HEK293 (cell line): ENCODE measurements at regions not wholly inside any gene's neighbourhood (a gene's known extent, or its start where the extent isn't known, plus 50 kb on each side); places are given as distances from the start of the nearest gene placed in this dataset.

Experiments
- CTCF ChIA-PET: fragments of 350-600 bp; formaldehyde crosslinking; extraction: SDS; loops from one replicate; lab custom pipeline; 2021; ENCODE audit warnings: antibody characterized with exemption; lab: Yijun Ruan, JAX
- POLR2A ChIA-PET: fragments of 300-600 bp; formaldehyde crosslinking; extraction: SDS; loops from one replicate; lab custom pipeline; 2020; ENCODE audit warnings: antibody characterized with exemption, inconsistent platforms; lab: Yijun Ruan, JAX
- H3K27ac ChIP-seq: fragments of 200-500 bp; sonication (Bioruptor generic); 2 replicates; pipeline ENCODE4 v1.5.1; 2014; ENCODE audit warnings: low read depth, low read length, control low read depth, inconsistent platforms; ENCODE audit errors: extremely low read depth
- H3K36me3 ChIP-seq, 2 experiments: fragments of 200-500 bp in 1 of 2; sonication (Bioruptor generic) in 1 of 2; 1 replicate in 1 of 2; 2 replicates in 1 of 2; pipeline ENCODE4 v1.5.1; 2014 to 2017; ENCODE audit warnings: inconsistent platforms in 2 of 2, low read length in 2 of 2; ENCODE audit not compliant: control insufficient read depth in 2 of 2, insufficient read depth in 1 of 2
- H3K4me1 ChIP-seq: fragments of 200-500 bp; sonication (Bioruptor generic); 2 replicates; pipeline ENCODE4 v1.5.1; 2014; ENCODE audit warnings: mild to moderate bottlenecking, low read length, inconsistent platforms; ENCODE audit not compliant: control insufficient read depth, insufficient read depth
- H3K4me3 ChIP-seq: 2 replicates; pipeline ENCODE4 v1.5.1; 2011; ENCODE audit warnings: low read depth, mild to moderate bottlenecking, control low read depth, low read length, moderate library complexity
- H3K9me3 ChIP-seq: fragments of 200-500 bp; sonication (Bioruptor generic); 2 replicates; pipeline ENCODE4 v1.5.1; 2014; ENCODE audit warnings: low read depth, low read length, inconsistent platforms; ENCODE audit not compliant: control insufficient read depth, insufficient read depth
- GFI1B ChIP-seq: fragments of 450-650 bp; formaldehyde crosslinking; IDR thresholded peaks from 2 replicates; pipeline ENCODE4 v1.5.1; 2016; ENCODE audit warnings: missing biosample characterization, missing genetic modification characterization
- GLI4 ChIP-seq: fragments of 450-650 bp; formaldehyde crosslinking; IDR thresholded peaks from 2 replicates; pipeline ENCODE4 v1.5.1; 2016; ENCODE audit warnings: missing biosample characterization, missing genetic modification characterization
- HOXC10 ChIP-seq: sonication (generic); formaldehyde crosslinking; IDR thresholded peaks from 2 replicates; pipeline ENCODE4 v1.8.1; 2023; ENCODE audit warnings: mild to moderate bottlenecking, missing genetic modification reagents
- PRDM2 ChIP-seq: fragments of 450-650 bp; formaldehyde crosslinking; IDR thresholded peaks from 2 replicates; pipeline ENCODE4 v1.5.1; 2016; ENCODE audit warnings: missing biosample characterization, missing genetic modification characterization, borderline replicate concordance
- PRDM4 ChIP-seq: fragments of 450-650 bp; formaldehyde crosslinking; IDR thresholded peaks from 2 replicates; pipeline ENCODE4 v1.5.1; 2017; ENCODE audit warnings: missing biosample characterization, missing genetic modification characterization
- ZBTB17 ChIP-seq: fragments of 450-650 bp; formaldehyde crosslinking; IDR thresholded peaks from 2 replicates; pipeline ENCODE4 v1.5.1; 2016; ENCODE audit warnings: missing biosample characterization, missing genetic modification characterization
- ZBTB6 ChIP-seq: fragments of 450-650 bp; formaldehyde crosslinking; IDR thresholded peaks from 2 replicates; pipeline ENCODE4 v1.5.1; 2017; ENCODE audit warnings: missing biosample characterization, missing genetic modification characterization
- ZEB2 ChIP-seq: fragments of 450-650 bp; formaldehyde crosslinking; IDR thresholded peaks from 2 replicates; pipeline ENCODE4 v1.5.1; 2016; ENCODE audit warnings: missing biosample characterization, missing genetic modification characterization
- ZNF114 ChIP-seq: fragments of 450-650 bp; formaldehyde crosslinking; IDR thresholded peaks from 2 replicates; pipeline ENCODE4 v1.5.0; 2017; ENCODE audit warnings: missing biosample characterization, missing genetic modification characterization
- ZNF157 ChIP-seq: fragments of 450-650 bp; formaldehyde crosslinking; IDR thresholded peaks from 2 replicates; pipeline ENCODE4 v1.5.1; 2016; ENCODE audit warnings: missing biosample characterization, missing genetic modification characterization
- ZNF202 ChIP-seq: fragments of 450-650 bp; formaldehyde crosslinking; IDR thresholded peaks from 2 replicates; pipeline ENCODE4 v1.5.1; 2016; ENCODE audit warnings: missing biosample characterization, missing genetic modification characterization, borderline replicate concordance
- ZNF354C ChIP-seq: fragments of 450-650 bp; formaldehyde crosslinking; IDR thresholded peaks from 2 replicates; pipeline ENCODE4 v1.5.1; 2016; ENCODE audit warnings: missing biosample characterization, missing genetic modification characterization, low read depth, borderline replicate concordance
- ZNF398 ChIP-seq: fragments of 450-650 bp; formaldehyde crosslinking; IDR thresholded peaks from 2 replicates; pipeline ENCODE4 v1.5.1; 2017; ENCODE audit warnings: missing biosample characterization, missing genetic modification characterization
- ZNF513 ChIP-seq: fragments of 450-650 bp; IDR thresholded peaks from 2 replicates; pipeline ENCODE4 v1.5.1; 2018; ENCODE audit warnings: missing biosample characterization, missing genetic modification characterization
- ZNF529 ChIP-seq: fragments of 450-650 bp; formaldehyde crosslinking; IDR thresholded peaks from 2 replicates; pipeline ENCODE4 v1.5.1; 2017; ENCODE audit warnings: missing genetic modification characterization, missing biosample characterization; ENCODE audit not compliant: insufficient replicate concordance
- ZNF610 ChIP-seq: fragments of 450-650 bp; formaldehyde crosslinking; IDR thresholded peaks from 2 replicates; pipeline ENCODE4 v1.5.1; 2016; ENCODE audit warnings: missing biosample characterization, missing genetic modification characterization, borderline replicate concordance
- ZNF747 ChIP-seq: fragments of 450-650 bp; formaldehyde crosslinking; IDR thresholded peaks from 2 replicates; pipeline ENCODE4 v1.5.1; 2016; ENCODE audit warnings: missing biosample characterization, missing genetic modification characterization
- ZNF768 ChIP-seq: fragments of 450-650 bp; formaldehyde crosslinking; IDR thresholded peaks from 2 replicates; pipeline ENCODE4 v1.5.1; 2018; ENCODE audit warnings: missing biosample characterization, mild to moderate bottlenecking, missing genetic modification characterization
- ZNF792 ChIP-seq: fragments of 450-650 bp; formaldehyde crosslinking; IDR thresholded peaks from 2 replicates; pipeline ENCODE4 v1.5.1; 2016; ENCODE audit warnings: missing biosample characterization, missing genetic modification characterization
- ZXDB ChIP-seq: fragments of 450-650 bp; formaldehyde crosslinking; IDR thresholded peaks from 2 replicates; pipeline ENCODE4 v1.5.1; 2016; ENCODE audit warnings: missing biosample characterization, missing genetic modification characterization

GRCh38 chr7:54637712-54638396, 95.7 kb downstream of the VSTM2A start (continued):
- no peak for TF ChIP-seq ZNF157 (tag by site-specific recombination)

GRCh38 chr7:54632696-54633095, 90.5 kb downstream of the VSTM2A start:
- Histone ChIP-seq H3K4me1 (no peaks in the 10 kb centered on the region), H3K27ac (no peak overlapping the region), H3K4me3 (no peak overlapping the region), H3K36me3 (no peaks in the 10 kb centered on the region), H3K9me3 (no peaks in the 10 kb centered on the region)
- ChIA-PET CTCF (no interaction called here), POLR2A (no interaction called here)
- TF ChIP-seq PRDM4 (tag by site-specific recombination): no peak
- TF ChIP-seq ZNF747 (tag by site-specific recombination): no peak
- no peak for TF ChIP-seq HOXC10 (CRISPR knock-in tag)
- TF ChIP-seq ZBTB17: no peak
- TF ChIP-seq GLI4: no peak
- no peak for TF ChIP-seq GFI1B (tag by site-specific recombination)
- no peak for TF ChIP-seq ZNF768 (tag by site-specific recombination)
- TF ChIP-seq ZNF202 (tag by site-specific recombination): no peak
- TF ChIP-seq ZBTB6 (tag by site-specific recombination): no peak
- TF ChIP-seq ZNF513 (tag by site-specific recombination): no peak
- no peak for TF ChIP-seq ZNF398 (tag by site-specific recombination)
- TF ChIP-seq ZNF354C: no peak

- H3K27ac ChIP-seq: no peak overlapping the region
Measured at GRCh38 chr7:54629771-54630170, 87.6 kb downstream of the VSTM2A start.

More at GRCh38 chr7:54629771-54630170, 87.6 kb downstream of the VSTM2A start:
- no peaks in the 10 kb centered on the region for H3K36me3 ChIP-seq
- no peak for TF ChIP-seq ZNF792 (tag by site-specific recombination)
- TF ChIP-seq ZNF529: no peak
- no peak for TF ChIP-seq ZEB2 (tag by site-specific recombination)
- no peak for TF ChIP-seq PRDM2
- TF ChIP-seq ZNF610 (tag by site-specific recombination): no peak
- no peak for TF ChIP-seq ZXDB
- no peak for TF ChIP-seq ZNF114
- no peaks in the 10 kb centered on the region for H3K4me1 ChIP-seq
- no peaks in the 10 kb centered on the region for H3K9me3 ChIP-seq
- no peak overlapping the region for H3K4me3 ChIP-seq
- POLR2A ChIA-PET: no interaction called here
- CTCF ChIA-PET: no interaction called here
